ENCODE measurements at regions not wholly inside any gene's neighbourhood (a gene's known extent, or its start where the extent isn't known, plus 50 kb on each side); places are given as distances from the start of the nearest gene placed in this dataset.

DNA sequence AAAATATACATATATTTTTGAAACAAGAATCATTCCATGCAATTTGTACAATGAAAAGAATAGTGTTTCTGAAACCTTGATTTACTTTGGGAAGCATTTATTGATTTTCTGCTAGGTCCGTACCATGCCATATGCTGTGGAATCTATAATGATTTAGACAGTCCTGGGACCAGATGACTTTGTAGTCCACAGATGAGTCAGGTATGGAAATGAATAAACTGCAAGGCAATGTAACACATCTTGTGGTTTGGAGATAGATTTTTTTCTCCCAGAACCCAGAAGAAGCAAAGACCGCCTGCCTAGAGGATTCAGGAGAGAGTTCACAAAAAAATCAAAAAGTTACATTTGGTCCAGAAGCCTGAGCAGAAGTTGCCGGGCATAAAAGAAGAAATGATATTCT is 190.4 kb downstream of the GPR37 start:
- TF ChIP-seq, protein P1, sequence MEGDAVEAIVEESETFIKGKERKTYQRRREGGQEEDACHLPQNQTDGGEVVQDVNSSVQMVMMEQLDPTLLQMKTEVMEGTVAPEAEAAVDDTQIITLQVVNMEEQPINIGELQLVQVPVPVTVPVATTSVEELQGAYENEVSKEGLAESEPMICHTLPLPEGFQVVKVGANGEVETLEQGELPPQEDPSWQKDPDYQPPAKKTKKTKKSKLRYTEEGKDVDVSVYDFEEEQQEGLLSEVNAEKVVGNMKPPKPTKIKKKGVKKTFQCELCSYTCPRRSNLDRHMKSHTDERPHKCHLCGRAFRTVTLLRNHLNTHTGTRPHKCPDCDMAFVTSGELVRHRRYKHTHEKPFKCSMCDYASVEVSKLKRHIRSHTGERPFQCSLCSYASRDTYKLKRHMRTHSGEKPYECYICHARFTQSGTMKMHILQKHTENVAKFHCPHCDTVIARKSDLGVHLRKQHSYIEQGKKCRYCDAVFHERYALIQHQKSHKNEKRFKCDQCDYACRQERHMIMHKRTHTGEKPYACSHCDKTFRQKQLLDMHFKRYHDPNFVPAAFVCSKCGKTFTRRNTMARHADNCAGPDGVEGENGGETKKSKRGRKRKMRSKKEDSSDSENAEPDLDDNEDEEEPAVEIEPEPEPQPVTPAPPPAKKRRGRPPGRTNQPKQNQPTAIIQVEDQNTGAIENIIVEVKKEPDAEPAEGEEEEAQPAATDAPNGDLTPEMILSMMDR (IDR thresholded peaks at IDR 0.05) = no peak
- TF ChIP-seq POLR2A (IDR thresholded peaks at IDR 0.05) (no peak), POLR2AphosphoS5 (IDR thresholded peaks at IDR 0.05) (no peak)
